ENCODE measurements at regions not wholly inside any gene's neighbourhood (a gene's known extent, or its start where the extent isn't known, plus 50 kb on each side); places are given as distances from the start of the nearest gene placed in this dataset.

- TF ChIP-seq CTCF (IDR thresholded peaks at IDR 0.05; ENCODE audit: insufficient read depth, low read length) = no peak
- TF ChIP-seq REST (IDR thresholded peaks at IDR 0.05; ENCODE audit: insufficient replicate concordance, low read depth) = no peak
Observed at GRCh38 chr1:201619513-201619912, 80.6 kb downstream of the NAV1 start.

Data from HL-60 (cell line).